HepG2 (cell line): ENCODE measurements at regions not wholly inside any gene's neighbourhood (a gene's known extent, or its start where the extent isn't known, plus 50 kb on each side); places are given as distances from the start of the nearest gene placed in this dataset.

Source experiments
- ASH2L ChIP-seq: fragments of 300-600, 200-600 bp; sonication (generic); IDR thresholded peaks from 2 replicates; pipeline ENCODE4 v1.7.0; 2017; ENCODE audit warnings: low read depth, mild to moderate bottlenecking, moderate library complexity, mixed read lengths, low read length; ENCODE audit not compliant: insufficient read length
- NR2F6 ChIP-seq, 2 experiments: IDR thresholded peaks; 2 replicates each; pipeline ENCODE4 v1.6.1; 2016; ENCODE audit warnings: antibody characterized with exemption in 1 of 2, mild to moderate bottlenecking in 1 of 2
- POLR2AphosphoS5 ChIP-seq: IDR thresholded peaks from 2 replicates; pipeline ENCODE4 v1.6.1; 2012; ENCODE audit warnings: low read depth, low read length
- RFX5 ChIP-seq: IDR thresholded peaks from 2 replicates; pipeline ENCODE4 v1.6.1; 2011; ENCODE audit warnings: low read depth, low read length, improper control_type of control experiment
- SETDB1 ChIP-seq: sonication (generic); formaldehyde crosslinking; IDR thresholded peaks from 2 replicates; pipeline ENCODE4 v1.5.1; 2020; ENCODE audit warnings: missing genetic modification reagents, mild to moderate bottlenecking, borderline replicate concordance
- SMC3 ChIP-seq: IDR thresholded peaks from 2 replicates; pipeline ENCODE4 v1.6.1; 2011; ENCODE audit warnings: low read length, improper control_type of control experiment
- ZNF12 ChIP-seq: sonication (generic); formaldehyde crosslinking; IDR thresholded peaks from 2 replicates; pipeline ENCODE4 v1.5.0; 2020; ENCODE audit warnings: missing genetic modification reagents
- ZNF326 ChIP-seq: sonication (generic); formaldehyde crosslinking; IDR thresholded peaks from 2 replicates; pipeline ENCODE4 v1.4.0; 2020; ENCODE audit warnings: missing genetic modification reagents, borderline replicate concordance
- TF ChIP-seq, protein P1 (sequence below): sonication (generic); formaldehyde crosslinking; conservative IDR thresholded peaks from 2 replicates; pipeline ENCODE4 v1.4.0; 2020; ENCODE audit warnings: missing genetic modification reagents
- TF ChIP-seq, protein P2 (sequence below): sonication (generic); formaldehyde crosslinking; IDR thresholded peaks from 2 replicates; pipeline ENCODE4 v1.5.0; 2020; ENCODE audit warnings: mild to moderate bottlenecking, missing genetic modification reagents, moderate library complexity

DNA sequence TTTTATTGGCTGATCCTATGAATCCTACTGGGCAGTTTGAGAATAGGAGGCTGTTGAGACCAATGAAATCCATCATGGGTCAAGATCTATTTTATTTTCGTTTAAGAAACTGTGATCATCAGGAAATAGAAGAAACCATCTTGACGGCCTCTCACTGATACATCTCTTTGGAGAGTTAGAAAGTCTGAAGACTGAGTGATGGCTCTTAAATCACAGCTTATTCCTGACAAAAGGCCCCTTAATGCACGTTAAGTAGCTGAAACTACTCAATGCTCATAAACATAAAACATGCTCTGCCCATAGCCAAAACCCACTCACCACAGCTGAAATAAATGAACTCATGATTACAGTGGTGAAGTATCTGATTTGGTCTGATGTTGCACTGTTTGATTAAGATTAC, 784.5 kb upstream of the NEGR1 start:
- TF ChIP-seq SMC3 (no peak), NR2F6 (IDR thresholded peaks at IDR 0.05) (no peak), NR2F6 (CRISPR knock-in tag; IDR thresholded peaks at IDR 0.05) (no peak), RFX5 (no peak), ASH2L (no peak), ZNF326 (CRISPR knock-in tag) (no peak), ZNF12 (CRISPR knock-in tag) (no peak), POLR2AphosphoS5 (no peak), SETDB1 (CRISPR knock-in tag) (no peak)
- TF ChIP-seq, protein P1, sequence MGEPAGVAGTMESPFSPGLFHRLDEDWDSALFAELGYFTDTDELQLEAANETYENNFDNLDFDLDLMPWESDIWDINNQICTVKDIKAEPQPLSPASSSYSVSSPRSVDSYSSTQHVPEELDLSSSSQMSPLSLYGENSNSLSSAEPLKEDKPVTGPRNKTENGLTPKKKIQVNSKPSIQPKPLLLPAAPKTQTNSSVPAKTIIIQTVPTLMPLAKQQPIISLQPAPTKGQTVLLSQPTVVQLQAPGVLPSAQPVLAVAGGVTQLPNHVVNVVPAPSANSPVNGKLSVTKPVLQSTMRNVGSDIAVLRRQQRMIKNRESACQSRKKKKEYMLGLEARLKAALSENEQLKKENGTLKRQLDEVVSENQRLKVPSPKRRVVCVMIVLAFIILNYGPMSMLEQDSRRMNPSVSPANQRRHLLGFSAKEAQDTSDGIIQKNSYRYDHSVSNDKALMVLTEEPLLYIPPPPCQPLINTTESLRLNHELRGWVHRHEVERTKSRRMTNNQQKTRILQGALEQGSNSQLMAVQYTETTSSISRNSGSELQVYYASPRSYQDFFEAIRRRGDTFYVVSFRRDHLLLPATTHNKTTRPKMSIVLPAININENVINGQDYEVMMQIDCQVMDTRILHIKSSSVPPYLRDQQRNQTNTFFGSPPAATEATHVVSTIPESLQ (CRISPR knock-in tag): no peak
- TF ChIP-seq, protein P2, sequence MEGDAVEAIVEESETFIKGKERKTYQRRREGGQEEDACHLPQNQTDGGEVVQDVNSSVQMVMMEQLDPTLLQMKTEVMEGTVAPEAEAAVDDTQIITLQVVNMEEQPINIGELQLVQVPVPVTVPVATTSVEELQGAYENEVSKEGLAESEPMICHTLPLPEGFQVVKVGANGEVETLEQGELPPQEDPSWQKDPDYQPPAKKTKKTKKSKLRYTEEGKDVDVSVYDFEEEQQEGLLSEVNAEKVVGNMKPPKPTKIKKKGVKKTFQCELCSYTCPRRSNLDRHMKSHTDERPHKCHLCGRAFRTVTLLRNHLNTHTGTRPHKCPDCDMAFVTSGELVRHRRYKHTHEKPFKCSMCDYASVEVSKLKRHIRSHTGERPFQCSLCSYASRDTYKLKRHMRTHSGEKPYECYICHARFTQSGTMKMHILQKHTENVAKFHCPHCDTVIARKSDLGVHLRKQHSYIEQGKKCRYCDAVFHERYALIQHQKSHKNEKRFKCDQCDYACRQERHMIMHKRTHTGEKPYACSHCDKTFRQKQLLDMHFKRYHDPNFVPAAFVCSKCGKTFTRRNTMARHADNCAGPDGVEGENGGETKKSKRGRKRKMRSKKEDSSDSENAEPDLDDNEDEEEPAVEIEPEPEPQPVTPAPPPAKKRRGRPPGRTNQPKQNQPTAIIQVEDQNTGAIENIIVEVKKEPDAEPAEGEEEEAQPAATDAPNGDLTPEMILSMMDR (CRISPR knock-in tag): no peak
